ENCODE measurements at regions not wholly inside any gene's neighbourhood (a gene's known extent, or its start where the extent isn't known, plus 50 kb on each side); places are given as distances from the start of the nearest gene placed in this dataset.

GRCh38 chr1:29474274-29475244 lies 238.2 kb downstream of the PTPRU start:
- no peak for DNase-seq

GRCh38 chr1:29473161-29473855 lies 237.0 kb downstream of the PTPRU start:
- DNase-seq = no peak

GRCh38 chr1:29471487-29472313 lies 235.4 kb downstream of the PTPRU start:
- DNase-seq = no peak

GRCh38 chr1:29470788-29471119 lies 234.4 kb downstream of the PTPRU start:
- no peak for DNase-seq

- no peak for DNase-seq
Measured at GRCh38 chr1:29470087-29470787, 233.9 kb downstream of the PTPRU start.

- DNase-seq = no peak
Measured at GRCh38 chr1:29469457-29469856, 233.1 kb downstream of the PTPRU start.

- no peak for DNase-seq
Measured at GRCh38 chr1:29467989-29468900, 231.9 kb downstream of the PTPRU start.

GRCh38 chr1:29466258-29466657 lies 229.9 kb downstream of the PTPRU start:
- no peak for DNase-seq

GRCh38 chr1:29465755-29466154 lies 229.4 kb downstream of the PTPRU start:
- no peak for DNase-seq

- no peak for DNase-seq
Measured at GRCh38 chr1:29462096-29462495, 225.8 kb downstream of the PTPRU start.

GRCh38 chr1:29461115-29461739 lies 224.9 kb downstream of the PTPRU start:
- no peak for DNase-seq

GRCh38 chr1:29460694-29461093 lies 224.4 kb downstream of the PTPRU start:
- no peak for DNase-seq

- DNase-seq = no peak
Measured at GRCh38 chr1:29460041-29460610, 223.8 kb downstream of the PTPRU start.

- DNase-seq = peak in 1 of 2 donors; percentile 5
Measured at GRCh38 chr1:29459620-29459945, 223.3 kb downstream of the PTPRU start.

GRCh38 chr1:29458737-29459619 lies 222.7 kb downstream of the PTPRU start:
- DNase-seq = no peak

- DNase-seq = no peak
Measured at GRCh38 chr1:29457496-29458368, 221.4 kb downstream of the PTPRU start.

- DNase-seq = no peak
Measured at GRCh38 chr1:29456685-29457435, 220.5 kb downstream of the PTPRU start.

- no peak for DNase-seq
Measured at GRCh38 chr1:29455781-29456180, 219.5 kb downstream of the PTPRU start.

All from bone marrow (tissue), 2 donors.